ENCODE measurements at regions not wholly inside any gene's neighbourhood (a gene's known extent, or its start where the extent isn't known, plus 50 kb on each side); places are given as distances from the start of the nearest gene placed in this dataset.

- TF ChIP-seq, protein P1, sequence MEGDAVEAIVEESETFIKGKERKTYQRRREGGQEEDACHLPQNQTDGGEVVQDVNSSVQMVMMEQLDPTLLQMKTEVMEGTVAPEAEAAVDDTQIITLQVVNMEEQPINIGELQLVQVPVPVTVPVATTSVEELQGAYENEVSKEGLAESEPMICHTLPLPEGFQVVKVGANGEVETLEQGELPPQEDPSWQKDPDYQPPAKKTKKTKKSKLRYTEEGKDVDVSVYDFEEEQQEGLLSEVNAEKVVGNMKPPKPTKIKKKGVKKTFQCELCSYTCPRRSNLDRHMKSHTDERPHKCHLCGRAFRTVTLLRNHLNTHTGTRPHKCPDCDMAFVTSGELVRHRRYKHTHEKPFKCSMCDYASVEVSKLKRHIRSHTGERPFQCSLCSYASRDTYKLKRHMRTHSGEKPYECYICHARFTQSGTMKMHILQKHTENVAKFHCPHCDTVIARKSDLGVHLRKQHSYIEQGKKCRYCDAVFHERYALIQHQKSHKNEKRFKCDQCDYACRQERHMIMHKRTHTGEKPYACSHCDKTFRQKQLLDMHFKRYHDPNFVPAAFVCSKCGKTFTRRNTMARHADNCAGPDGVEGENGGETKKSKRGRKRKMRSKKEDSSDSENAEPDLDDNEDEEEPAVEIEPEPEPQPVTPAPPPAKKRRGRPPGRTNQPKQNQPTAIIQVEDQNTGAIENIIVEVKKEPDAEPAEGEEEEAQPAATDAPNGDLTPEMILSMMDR (IDR thresholded peaks at IDR 0.05): no peak
- TF ChIP-seq JUND (IDR thresholded peaks at IDR 0.05): no peak
- no peak for TF ChIP-seq TAF1 (IDR thresholded peaks at IDR 0.05; ENCODE audit: borderline replicate concordance, low read depth, low read length)
- TF ChIP-seq TEAD4 (IDR thresholded peaks at IDR 0.05; ENCODE audit: borderline replicate concordance, insufficient read depth): no peak
- no peak for TF ChIP-seq PBX3 (IDR thresholded peaks at IDR 0.05)
- no peak for TF ChIP-seq EP300 (IDR thresholded peaks at IDR 0.05; ENCODE audit: borderline replicate concordance in 1 of 2, low read depth in 1 of 2, low read length in 1 of 2)
- no peak for TF ChIP-seq MAX (IDR thresholded peaks at IDR 0.05; ENCODE audit: low read depth)
- TF ChIP-seq, protein P2, sequence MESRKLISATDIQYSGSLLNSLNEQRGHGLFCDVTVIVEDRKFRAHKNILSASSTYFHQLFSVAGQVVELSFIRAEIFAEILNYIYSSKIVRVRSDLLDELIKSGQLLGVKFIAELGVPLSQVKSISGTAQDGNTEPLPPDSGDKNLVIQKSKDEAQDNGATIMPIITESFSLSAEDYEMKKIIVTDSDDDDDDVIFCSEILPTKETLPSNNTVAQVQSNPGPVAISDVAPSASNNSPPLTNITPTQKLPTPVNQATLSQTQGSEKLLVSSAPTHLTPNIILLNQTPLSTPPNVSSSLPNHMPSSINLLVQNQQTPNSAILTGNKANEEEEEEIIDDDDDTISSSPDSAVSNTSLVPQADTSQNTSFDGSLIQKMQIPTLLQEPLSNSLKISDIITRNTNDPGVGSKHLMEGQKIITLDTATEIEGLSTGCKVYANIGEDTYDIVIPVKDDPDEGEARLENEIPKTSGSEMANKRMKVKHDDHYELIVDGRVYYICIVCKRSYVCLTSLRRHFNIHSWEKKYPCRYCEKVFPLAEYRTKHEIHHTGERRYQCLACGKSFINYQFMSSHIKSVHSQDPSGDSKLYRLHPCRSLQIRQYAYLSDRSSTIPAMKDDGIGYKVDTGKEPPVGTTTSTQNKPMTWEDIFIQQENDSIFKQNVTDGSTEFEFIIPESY (IDR thresholded peaks at IDR 0.05; ENCODE audit: borderline replicate concordance, low read depth): no peak
- TF ChIP-seq YY1 (IDR thresholded peaks at IDR 0.05; ENCODE audit: low read depth): no peak
- TF ChIP-seq, protein P3, sequence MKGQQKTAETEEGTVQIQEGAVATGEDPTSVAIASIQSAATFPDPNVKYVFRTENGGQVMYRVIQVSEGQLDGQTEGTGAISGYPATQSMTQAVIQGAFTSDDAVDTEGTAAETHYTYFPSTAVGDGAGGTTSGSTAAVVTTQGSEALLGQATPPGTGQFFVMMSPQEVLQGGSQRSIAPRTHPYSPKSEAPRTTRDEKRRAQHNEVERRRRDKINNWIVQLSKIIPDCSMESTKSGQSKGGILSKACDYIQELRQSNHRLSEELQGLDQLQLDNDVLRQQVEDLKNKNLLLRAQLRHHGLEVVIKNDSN (IDR thresholded peaks at IDR 0.05; ENCODE audit: borderline replicate concordance, low read depth): no peak
- no peak for TF ChIP-seq POLR2AphosphoS5 (IDR thresholded peaks at IDR 0.05; ENCODE audit: low read depth, low read length)
- TF ChIP-seq SIN3A (IDR thresholded peaks at IDR 0.05; ENCODE audit: borderline replicate concordance, low read depth, low read length): no peak
- TF ChIP-seq USF2 (IDR thresholded peaks at IDR 0.05; ENCODE audit: borderline replicate concordance, low read depth, low read length): no peak
- no peak for TF ChIP-seq TCF12 (IDR thresholded peaks at IDR 0.05)
These were observed 284.7 kb upstream of the MAP3K1 start for GRCh38 chr5:56530626-56531138.
